Uterus (tissue), 3 donors: ENCODE measurements at regions not wholly inside any gene's neighbourhood (a gene's known extent, or its start where the extent isn't known, plus 50 kb on each side); places are given as distances from the start of the nearest gene placed in this dataset.

Experiments used
- DNase-seq, 2 donors: peaks; one replicate each; pipeline ENCODE4 v3.0.0-alpha.2; 2019 to 2020
- H3K27ac ChIP-seq, 2 donors: fragments of 200-600 bp; sonication (generic); 1 replicate in 1 of 2; 2 replicates in 1 of 2; pipeline ENCODE4 v1.5.1; 2016 to 2018
- H3K27me3 ChIP-seq, 2 donors: fragments of 200-600 bp; sonication (generic); one replicate each; pipeline ENCODE4 v1.5.1; 2018 to 2019; ENCODE audit warnings: control low read depth in 1 of 2
- H3K36me3 ChIP-seq, 2 donors: fragments of 200-600 bp; sonication (generic); one replicate each; pipeline ENCODE4 v1.5.1; 2019; ENCODE audit warnings: control low read depth in 1 of 2
- H3K4me1 ChIP-seq, 2 donors: fragments of 200-600 bp; sonication (generic); one replicate each; pipeline ENCODE4 v1.5.1; 2018 to 2019; ENCODE audit warnings: control low read depth in 1 of 2
- H3K4me3 ChIP-seq, 2 donors: fragments of 200-600 bp; sonication (generic); 1 replicate in 1 of 2; 2 replicates in 1 of 2; pipeline ENCODE4 v1.5.1; 2018 to 2019; ENCODE audit warnings: mild to moderate bottlenecking in 1 of 2
- H3K9me3 ChIP-seq, 2 donors: fragments of 200-600 bp; sonication (generic); one replicate each; pipeline ENCODE4 v1.5.1; 2019; ENCODE audit warnings: control low read depth in 1 of 2
- CTCF ChIP-seq, 4 experiments: fragments of 200-600 bp in 2 of 4; fragments of 450-650 bp in 2 of 4; sonication (generic) in 2 of 4; IDR thresholded peaks; one replicate each; pipeline ENCODE4 v1.5.1; 2016 to 2019; ENCODE audit warnings: antibody characterized with exemption in 4 of 4, mild to moderate bottlenecking in 2 of 4, moderate library complexity in 1 of 4
- POLR2A ChIP-seq, 2 donors: fragments of 450-650 bp; IDR thresholded peaks; one replicate each; pipeline ENCODE4 v1.6.1; 2016; ENCODE audit warnings: antibody characterized with exemption in 2 of 2, mild to moderate bottlenecking in 1 of 2, moderate library complexity in 1 of 2
- intact Hi-C: fragments of 100-400 bp; cut with DNase I; formaldehyde crosslinking; loops from one replicate; pipeline ENCODE4 v1.15.1; 2023; ENCODE audit warnings: low total_unique reads
- donor health status: DM: yes; HTN: yes; CAD: no.

- no peaks in the 10 kb centered on the region for H3K27me3 ChIP-seq
Measured at GRCh38 chr1:96087719-96088118, 633.9 kb upstream of the PTBP2 start.

GRCh38 chr1:96090134-96090533 is 631.5 kb upstream of the PTBP2 start:
- intact Hi-C loops: no loop called here
- TF ChIP-seq POLR2A (IDR thresholded peaks at IDR 0.05) (no peak), CTCF (IDR thresholded peaks at IDR 0.05) (no peak)
- Histone ChIP-seq H3K27ac (no peak overlapping the region), H3K27me3 (no peaks in the 10 kb centered on the region), H3K4me3 (no peak overlapping the region), H3K9me3 (no peaks in the 10 kb centered on the region), H3K36me3 (no peaks in the 10 kb centered on the region), H3K4me1 (no peaks in the 10 kb centered on the region)
- no peak for DNase-seq

More at GRCh38 chr1:96087719-96088118, 633.9 kb upstream of the PTBP2 start:
- Histone ChIP-seq H3K36me3 (no peaks in the 10 kb centered on the region), H3K4me3 (no peak overlapping the region), H3K4me1 (no peaks in the 10 kb centered on the region), H3K9me3 (no peaks in the 10 kb centered on the region), H3K27ac (no peak overlapping the region)
- no peak for TF ChIP-seq POLR2A (IDR thresholded peaks at IDR 0.05)
- TF ChIP-seq CTCF (IDR thresholded peaks at IDR 0.05): no peak
- DNase-seq: no peak
- intact Hi-C loops: no loop called here

GRCh38 chr1:96095849-96096612 is 625.6 kb upstream of the PTBP2 start:
- Histone ChIP-seq H3K27ac (no peak overlapping the region), H3K4me1 (no peaks in the 10 kb centered on the region), H3K9me3 (no peaks in the 10 kb centered on the region), H3K36me3 (no peaks in the 10 kb centered on the region), H3K27me3 (no peaks in the 10 kb centered on the region), H3K4me3 (no peak overlapping the region)
- TF ChIP-seq CTCF (IDR thresholded peaks at IDR 0.05) (no peak), POLR2A (IDR thresholded peaks at IDR 0.05) (no peak)
- intact Hi-C loops: no loop called here
- DNase-seq: no peak

- Histone ChIP-seq H3K9me3 (no peaks in the 10 kb centered on the region), H3K27ac (no peak overlapping the region), H3K27me3 (no peaks in the 10 kb centered on the region), H3K36me3 (no peaks in the 10 kb centered on the region), H3K4me3 (no peak overlapping the region), H3K4me1 (no peaks in the 10 kb centered on the region)
- intact Hi-C loops: no loop called here
- no peak for DNase-seq
- no peak for TF ChIP-seq CTCF (IDR thresholded peaks at IDR 0.05)
Measured at GRCh38 chr1:96096613-96097321, 624.8 kb upstream of the PTBP2 start.

GRCh38 chr1:96104506-96104905 is 617.1 kb upstream of the PTBP2 start:
- H3K27me3 ChIP-seq: no peaks in the 10 kb centered on the region
- intact Hi-C loops: no loop called here

More at GRCh38 chr1:96104506-96104905, 617.1 kb upstream of the PTBP2 start:
- Histone ChIP-seq H3K9me3 (no peaks in the 10 kb centered on the region), H3K27ac (no peak overlapping the region), H3K4me1 (no peaks in the 10 kb centered on the region), H3K4me3 (no peak overlapping the region), H3K36me3 (no peaks in the 10 kb centered on the region)
- TF ChIP-seq CTCF (IDR thresholded peaks at IDR 0.05): no peak
- no peak for TF ChIP-seq POLR2A (IDR thresholded peaks at IDR 0.05)
- DNase-seq: no peak
